SK-N-MC (cell line): ENCODE measurements at regions not wholly inside any gene's neighbourhood (a gene's known extent, or its start where the extent isn't known, plus 50 kb on each side); places are given as distances from the start of the nearest gene placed in this dataset.

ENCODE experiments used
- EZH2 ChIP-seq: fragments of 200-600 bp; sonication (generic); IDR thresholded peaks from one replicate; pipeline ENCODE4 v1.6.1; 2017; ENCODE audit warnings: antibody characterized with exemption
- FOXP2 ChIP-seq: optimal IDR thresholded peaks from 2 replicates; pipeline ENCODE3; 2011; ENCODE audit warnings: mild to moderate bottlenecking, moderate library complexity; ENCODE audit not compliant: insufficient read depth; ENCODE audit errors: extremely low read length, control extremely low read depth
- POLR2AphosphoS5 ChIP-seq: IDR thresholded peaks from 2 replicates; pipeline ENCODE4 v1.6.1; 2012; ENCODE audit warnings: mild to moderate bottlenecking, low read depth, low read length, borderline replicate concordance

- TF ChIP-seq EZH2, result no peak
- no peak for TF ChIP-seq POLR2AphosphoS5
- no peak for TF ChIP-seq FOXP2
These were observed 208.8 kb upstream of the TARS1 start for GRCh38 chr5:33231935-33232334.
